HEK293 (cell line): ENCODE measurements at regions not wholly inside any gene's neighbourhood (a gene's known extent, or its start where the extent isn't known, plus 50 kb on each side); places are given as distances from the start of the nearest gene placed in this dataset.
"Not testable (repeated sequence)": the region's sequence is repeated elsewhere in the genome, so short reads cannot be mapped to it uniquely, and the experiment has no call there.

Source experiments
- CTCF ChIA-PET: fragments of 350-600 bp; formaldehyde crosslinking; extraction: SDS; loops from one replicate; lab custom pipeline; 2021; ENCODE audit warnings: antibody characterized with exemption; lab: Yijun Ruan, JAX
- POLR2A ChIA-PET: fragments of 300-600 bp; formaldehyde crosslinking; extraction: SDS; loops from one replicate; lab custom pipeline; 2020; ENCODE audit warnings: antibody characterized with exemption, inconsistent platforms; lab: Yijun Ruan, JAX
- H3K27ac ChIP-seq: fragments of 200-500 bp; sonication (Bioruptor generic); 2 replicates; pipeline ENCODE4 v1.5.1; 2014; ENCODE audit warnings: low read depth, low read length, control low read depth, inconsistent platforms; ENCODE audit errors: extremely low read depth
- H3K36me3 ChIP-seq, 2 experiments: fragments of 200-500 bp in 1 of 2; sonication (Bioruptor generic) in 1 of 2; 1 replicate in 1 of 2; 2 replicates in 1 of 2; pipeline ENCODE4 v1.5.1; 2014 to 2017; ENCODE audit warnings: inconsistent platforms in 2 of 2, low read length in 2 of 2; ENCODE audit not compliant: control insufficient read depth in 2 of 2, insufficient read depth in 1 of 2
- H3K4me1 ChIP-seq: fragments of 200-500 bp; sonication (Bioruptor generic); 2 replicates; pipeline ENCODE4 v1.5.1; 2014; ENCODE audit warnings: mild to moderate bottlenecking, low read length, inconsistent platforms; ENCODE audit not compliant: control insufficient read depth, insufficient read depth
- H3K4me3 ChIP-seq: 2 replicates; pipeline ENCODE4 v1.5.1; 2011; ENCODE audit warnings: low read depth, mild to moderate bottlenecking, control low read depth, low read length, moderate library complexity
- H3K9me3 ChIP-seq: fragments of 200-500 bp; sonication (Bioruptor generic); 2 replicates; pipeline ENCODE4 v1.5.1; 2014; ENCODE audit warnings: low read depth, low read length, inconsistent platforms; ENCODE audit not compliant: control insufficient read depth, insufficient read depth
- KLF1 ChIP-seq: fragments of 450-650 bp; formaldehyde crosslinking; IDR thresholded peaks from 2 replicates; pipeline ENCODE4 v1.5.1; 2016; ENCODE audit warnings: missing biosample characterization, missing genetic modification characterization
- KLF7 ChIP-seq: fragments of 450-650 bp; formaldehyde crosslinking; IDR thresholded peaks from 2 replicates; pipeline ENCODE4 v1.5.1; 2016; ENCODE audit warnings: missing biosample characterization, missing genetic modification characterization, borderline replicate concordance
- OVOL3 ChIP-seq: fragments of 450-650 bp; formaldehyde crosslinking; IDR thresholded peaks from 2 replicates; pipeline ENCODE4 v1.5.1; 2016; ENCODE audit warnings: missing biosample characterization, missing genetic modification characterization
- PRDM2 ChIP-seq: fragments of 450-650 bp; formaldehyde crosslinking; IDR thresholded peaks from 2 replicates; pipeline ENCODE4 v1.5.1; 2016; ENCODE audit warnings: missing biosample characterization, missing genetic modification characterization, borderline replicate concordance
- TCF7L2 ChIP-seq: IDR thresholded peaks from 2 replicates; pipeline ENCODE4 v1.6.1; 2011; ENCODE audit warnings: low read depth, mild to moderate bottlenecking, inconsistent platforms, low read length, moderate library complexity, borderline replicate concordance
- ZBTB1 ChIP-seq: fragments of 450-650 bp; formaldehyde crosslinking; IDR thresholded peaks from 2 replicates; pipeline ENCODE4 v1.5.1; 2016; ENCODE audit warnings: missing biosample characterization, missing genetic modification characterization
- ZBTB44 ChIP-seq: fragments of 450-650 bp; IDR thresholded peaks from 2 replicates; pipeline ENCODE4 v1.5.1; 2018; ENCODE audit warnings: missing biosample characterization, mild to moderate bottlenecking, missing genetic modification characterization
- ZNF148 ChIP-seq: fragments of 450-650 bp; formaldehyde crosslinking; IDR thresholded peaks from 2 replicates; pipeline ENCODE4 v1.5.0; 2017; ENCODE audit warnings: missing biosample characterization, missing genetic modification characterization, borderline replicate concordance
- ZNF175 ChIP-seq: fragments of 450-650 bp; formaldehyde crosslinking; IDR thresholded peaks from 2 replicates; pipeline ENCODE4 v1.5.1; 2016; ENCODE audit warnings: missing biosample characterization, missing genetic modification characterization
- ZNF211 ChIP-seq: fragments of 450-650 bp; formaldehyde crosslinking; IDR thresholded peaks from 2 replicates; pipeline ENCODE4 v1.5.1; 2016; ENCODE audit warnings: low read depth, missing biosample characterization, missing genetic modification characterization
- ZNF221 ChIP-seq: fragments of 450-650 bp; formaldehyde crosslinking; IDR thresholded peaks from 2 replicates; pipeline ENCODE4 v1.5.1; 2017; ENCODE audit warnings: missing biosample characterization, missing genetic modification characterization, borderline replicate concordance
- ZNF292 ChIP-seq: fragments of 450-650 bp; formaldehyde crosslinking; IDR thresholded peaks from 2 replicates; pipeline ENCODE4 v1.5.1; 2016; ENCODE audit warnings: low read depth, missing biosample characterization, missing genetic modification characterization, borderline replicate concordance
- ZNF449 ChIP-seq: fragments of 450-650 bp; formaldehyde crosslinking; IDR thresholded peaks from 2 replicates; pipeline ENCODE4 v1.5.1; 2017; ENCODE audit warnings: missing biosample characterization, mild to moderate bottlenecking, missing genetic modification characterization, moderate library complexity
- ZNF704 ChIP-seq: fragments of 450-650 bp; formaldehyde crosslinking; IDR thresholded peaks from 2 replicates; pipeline ENCODE4 v1.5.1; 2016; ENCODE audit warnings: missing biosample characterization, missing genetic modification characterization
- ZNF776 ChIP-seq: fragments of 450-650 bp; formaldehyde crosslinking; IDR thresholded peaks from 2 replicates; pipeline ENCODE4 v1.5.0; 2017; ENCODE audit warnings: missing biosample characterization, missing genetic modification characterization, borderline replicate concordance
- ZSCAN5A ChIP-seq: fragments of 450-650 bp; formaldehyde crosslinking; IDR thresholded peaks from 2 replicates; pipeline ENCODE4 v1.5.1; 2016; ENCODE audit warnings: missing biosample characterization, missing genetic modification characterization

- no peak for TF ChIP-seq ZBTB44 (tag by site-specific recombination)
These were observed 57.1 kb upstream of the RBM24 start (continued) for GRCh38 chr6:17224056-17224455.

GRCh38 chr6:17224501-17224900 lies 56.7 kb upstream of the RBM24 start:
- H3K36me3 ChIP-seq, POLR2A ChIA-PET, H3K4me1 ChIP-seq, H3K4me3 ChIP-seq, H3K9me3 ChIP-seq, H3K27ac ChIP-seq: not testable (repeated sequence)
- CTCF ChIA-PET, result interaction anchor here (0.6 kb wide), 1 partner anchor 58 kb away, joined by 5 read pairs; no protein-coding TSS in a partner anchor

GRCh38 chr6:17225767-17226630 lies 55.2 kb upstream of the RBM24 start:
- Histone ChIP-seq H3K27ac (no peak overlapping the region), H3K36me3 (no peaks in the 10 kb centered on the region), H3K4me1 (no peaks in the 10 kb centered on the region), H3K4me3 (no peak overlapping the region), H3K9me3 (no peaks in the 10 kb centered on the region)
- ChIA-PET POLR2A (no interaction called here), CTCF (interaction anchor here (0.5 to 0.7 kb wide), 4 partner anchors 9 to 1441 kb away, joined by 3 read pairs; no protein-coding TSS in a partner anchor)
- TF ChIP-seq OVOL3 (tag by site-specific recombination) (no peak), ZNF292 (no peak), ZNF776 (tag by site-specific recombination) (no peak), KLF7 (no peak), ZNF704 (tag by site-specific recombination) (no peak), ZNF211 (no peak), PRDM2 (tag by site-specific recombination) (no peak), ZNF175 (no peak), ZBTB1 (tag by site-specific recombination) (no peak), ZNF221 (tag by site-specific recombination) (no peak), ZNF148 (tag by site-specific recombination) (no peak), TCF7L2 (no peak), ZNF449 (tag by site-specific recombination) (no peak), ZSCAN5A (tag by site-specific recombination) (no peak), KLF1 (tag by site-specific recombination) (no peak)
